Panc1 (cell line): ENCODE measurements at regions not wholly inside any gene's neighbourhood (a gene's known extent, or its start where the extent isn't known, plus 50 kb on each side); places are given as distances from the start of the nearest gene placed in this dataset.

Source experiments
- ATAC-seq: fragments of 200-7000 bp; cut with Tn5 transposase; 2 replicates; pipeline ENCODE4 v1.9.1; 2020; ENCODE audit warnings: mild to moderate bottlenecking, moderate library complexity
- BruUV-seq: library from RNA; stranded (reverse); fragments of 400-500 nt; replicated peaks from 2 replicates; lab custom pipeline; 2021; lab: Mats Ljungman, UMichigan
- CTCF ChIA-PET: fragments of 300-600 bp; sonication (Branson Sonifier 250); formaldehyde crosslinking; loops from one replicate; lab custom pipeline; 2022; ENCODE audit warnings: antibody characterized with exemption; lab: Charles Lee
- POLR2A ChIA-PET: fragments of 300-600 bp; sonication (Branson Sonifier 250); formaldehyde crosslinking; loops from one replicate; lab custom pipeline; 2022; ENCODE audit warnings: antibody characterized with exemption; lab: Charles Lee
- DNase-seq: peaks from one replicate; pipeline ENCODE4 v3.0.0-alpha.2; 2010; ENCODE audit warnings: low read depth, low spot score
- H3K27ac ChIP-seq: 2 replicates; pipeline ENCODE4 v1.5.1; 2011; ENCODE audit warnings: mild to moderate bottlenecking, low read length, inconsistent platforms
- H3K27me3 ChIP-seq: fragments of 200-500 bp; sonication (Bioruptor generic); 2 replicates; pipeline ENCODE4 v1.6.0; 2014; ENCODE audit warnings: low read length, inconsistent platforms; ENCODE audit not compliant: control insufficient read depth, insufficient read depth
- H3K36me3 ChIP-seq: fragments of 200-500 bp; sonication (Bioruptor generic); 2 replicates; pipeline ENCODE4 v1.5.1; 2014; ENCODE audit warnings: inconsistent platforms, mild to moderate bottlenecking, low read length, moderate library complexity; ENCODE audit not compliant: control insufficient read depth, insufficient read depth
- H3K4me1 ChIP-seq: 2 replicates; pipeline ENCODE4 v1.5.1; 2011; ENCODE audit warnings: inconsistent platforms, mild to moderate bottlenecking, low read length, moderate library complexity; ENCODE audit not compliant: control insufficient read depth, insufficient read depth
- H3K4me3 ChIP-seq, 2 experiments: 2 replicates each; pipeline ENCODE4 v1.5.1; 2011 to 2012; ENCODE audit warnings: low read depth in 2 of 2, low read length in 2 of 2, mild to moderate bottlenecking in 2 of 2, inconsistent platforms in 1 of 2, moderate library complexity in 1 of 2
- H3K9me3 ChIP-seq: fragments of 200-500 bp; sonication (Bioruptor generic); 2 replicates; pipeline ENCODE4 v1.5.1; 2014; ENCODE audit warnings: low read depth, mild to moderate bottlenecking, inconsistent platforms, low read length, moderate library complexity; ENCODE audit not compliant: control insufficient read depth, insufficient read depth
- CTCF ChIP-seq: fragments of 450-650 bp; IDR thresholded peaks from 2 replicates; pipeline ENCODE4 v1.5.1; 2017; ENCODE audit warnings: mild to moderate bottlenecking
- POLR2AphosphoS5 ChIP-seq: IDR thresholded peaks from 2 replicates; pipeline ENCODE4 v1.6.1; 2012; ENCODE audit warnings: mild to moderate bottlenecking, low read depth, low read length, moderate library complexity
- REST ChIP-seq, 2 experiments: IDR thresholded peaks; 2 replicates each; pipeline ENCODE4 v1.6.1; 2011 to 2012; ENCODE audit warnings: low read depth in 2 of 2, control low read depth in 1 of 2, low read length in 1 of 2, mild to moderate bottlenecking in 1 of 2, moderate library complexity in 1 of 2; ENCODE audit not compliant: insufficient read depth in 1 of 2
- SIN3A ChIP-seq: IDR thresholded peaks from 2 replicates; pipeline ENCODE4 v1.6.1; 2012; ENCODE audit warnings: low read depth, mild to moderate bottlenecking, low read length, moderate library complexity, borderline replicate concordance; ENCODE audit not compliant: insufficient read depth
- TCF7L2 ChIP-seq: IDR thresholded peaks from 2 replicates; pipeline ENCODE4 v1.6.1; 2011; ENCODE audit warnings: mild to moderate bottlenecking, low read depth, low read length, inconsistent platforms
- in situ Hi-C: cut with HindIII; loops from 2 replicates; pipeline ENCODE4 v1.10.0; 2016; ENCODE audit warnings: low sequenced_read_pairs, low pct_unique_long_range_greater_than_20kb
- intact Hi-C: fragments of 100-400 bp; cut with micrococcal nuclease; formaldehyde crosslinking; loops from one replicate; pipeline ENCODE4 v1.10.0; 2022; ENCODE audit not compliant: unreplicated experiment

GRCh38 chr3:190972840-190973270 is 110.4 kb upstream of the GMNC start:
- intact Hi-C loops = no loop called here
- Histone ChIP-seq H3K4me3 (no peak overlapping the region), H3K9me3 (no peaks in the 10 kb centered on the region), H3K27ac (no peak overlapping the region), H3K4me1 (no peaks in the 10 kb centered on the region), H3K27me3 (no peaks in the 10 kb centered on the region), H3K36me3 (no peaks in the 10 kb centered on the region)
- no TSS peak for BruUV-seq
- in situ Hi-C loops = no loop called here
- POLR2A ChIA-PET = no interaction called here
- CTCF ChIA-PET = no interaction called here
- no peak for ATAC-seq
- no peak for TF ChIP-seq TCF7L2
- no peak for TF ChIP-seq CTCF
- TF ChIP-seq REST (IDR thresholded peaks at IDR 0.05; ENCODE audit: insufficient read depth in 1 of 2, low read depth in 2 of 2, low read length in 1 of 2) = no peak
- no peak for TF ChIP-seq SIN3A
- TF ChIP-seq POLR2AphosphoS5 = no peak
- DNase-seq = no peak

- Histone ChIP-seq H3K36me3 (no peaks in the 10 kb centered on the region), H3K27ac (no peak overlapping the region), H3K9me3 (no peaks in the 10 kb centered on the region), H3K27me3 (no peaks in the 10 kb centered on the region), H3K4me3 (no peak overlapping the region), H3K4me1 (no peaks in the 10 kb centered on the region)
- POLR2A ChIA-PET = no interaction called here
- no TSS peak for BruUV-seq
- TF ChIP-seq POLR2AphosphoS5 = no peak
- no peak for TF ChIP-seq SIN3A
- no peak for TF ChIP-seq TCF7L2
- TF ChIP-seq REST (IDR thresholded peaks at IDR 0.05; ENCODE audit: insufficient read depth in 1 of 2, low read depth in 2 of 2, low read length in 1 of 2) = no peak
- no peak for TF ChIP-seq CTCF
- in situ Hi-C loops = no loop called here
- intact Hi-C loops = no loop called here
- ATAC-seq (no peak), DNase-seq (no peak)
- CTCF ChIA-PET = no interaction called here
These were observed 109.7 kb upstream of the GMNC start for GRCh38 chr3:190972196-190972595.
